B cell (primary cell): ENCODE measurements at regions not wholly inside any gene's neighbourhood (a gene's known extent, or its start where the extent isn't known, plus 50 kb on each side); places are given as distances from the start of the nearest gene placed in this dataset.
"Not testable (repeated sequence)": the region's sequence is repeated elsewhere in the genome, so short reads cannot be mapped to it uniquely, and the experiment has no call there.

ENCODE experiments used
- ATAC-seq: fragments of 200-7000 bp; cut with Tn5 transposase; one replicate; pipeline ENCODE4 v1.10.0; 2021; ENCODE audit warnings: low read depth, mild to moderate bottlenecking, moderate number of reproducible peaks, moderate library complexity
- CTCF ChIA-PET: fragments of 350-600 bp; sonication (Branson Sonifier 250); formaldehyde crosslinking; loops from one replicate; lab custom pipeline; 2021; ENCODE audit warnings: antibody characterized with exemption, inconsistent platforms; lab: Charles Lee
- POLR2A ChIA-PET: fragments of 350-600 bp; sonication (Branson Sonifier 250); formaldehyde crosslinking; loops from one replicate; lab custom pipeline; 2021; ENCODE audit warnings: antibody characterized with exemption; lab: Charles Lee
- DNase-seq: peaks from one replicate; pipeline ENCODE4 v3.0.0; 2013
- H2AFZ ChIP-seq: 2 replicates; pipeline ENCODE4 v1.6.1; 2012; ENCODE audit warnings: mild to moderate bottlenecking, low read depth, low read length; ENCODE audit not compliant: insufficient read depth, poor library complexity, severe bottlenecking
- H3K27ac ChIP-seq, 2 donors: 1 replicate in 1 of 2; 2 replicates in 1 of 2; pipeline ENCODE4 v1.5.1; 2012 to 2013; ENCODE audit warnings: low read length in 2 of 2, mild to moderate bottlenecking in 2 of 2, moderate library complexity in 1 of 2
- H3K27me3 ChIP-seq, 4 experiments: fragments of 200-600 bp in 1 of 4; sonication (generic) in 1 of 4; replicated peaks in 1 of 4; 1 replicate in 2 of 4; 2 replicates in 2 of 4; pipeline versions ENCODE4 v1.6.1 to v1.7.0; 2013 to 2016; ENCODE audit warnings: low read length in 3 of 4, mild to moderate bottlenecking in 2 of 4, mixed read lengths in 1 of 4, moderate library complexity in 1 of 4; ENCODE audit not compliant: insufficient read depth in 4 of 4, control insufficient read depth in 3 of 4; ENCODE audit errors: control extremely low read depth in 1 of 4
- H3K36me3 ChIP-seq, 2 experiments: replicated peaks in 1 of 2; 1 replicate in 1 of 2; 2 replicates in 1 of 2; pipeline versions ENCODE4 v1.6.1 to v1.7.1; 2013; ENCODE audit warnings: low read length in 1 of 2; ENCODE audit not compliant: insufficient read depth in 2 of 2, control insufficient read depth in 1 of 2; ENCODE audit errors: control extremely low read depth in 1 of 2, extremely low read depth in 1 of 2
- H3K4me1 ChIP-seq, 2 donors: fragments of 200-600 bp in 1 of 2; sonication (generic) in 1 of 2; 1 replicate in 1 of 2; 2 replicates in 1 of 2; pipeline versions ENCODE4 v1.5.1 to v1.6.1; 2013 to 2017; ENCODE audit warnings: low read length in 2 of 2; ENCODE audit not compliant: control insufficient read depth in 2 of 2, insufficient read depth in 2 of 2
- H3K4me2 ChIP-seq: replicated peaks from 2 replicates; pipeline ENCODE3; 2012; ENCODE audit warnings: mild to moderate bottlenecking, low read depth, low read length; ENCODE audit not compliant: poor library complexity, severe bottlenecking
- H3K4me3 ChIP-seq, 5 experiments: fragments of 200-600 bp in 1 of 5; sonication (generic) in 1 of 5; 1 replicate in 3 of 5; 2 replicates in 2 of 5; pipeline versions ENCODE4 v1.5.1 to v1.7.0; 2011 to 2016; ENCODE audit warnings: low read length in 4 of 5, mild to moderate bottlenecking in 4 of 5, low read depth in 2 of 5, control low read depth in 1 of 5, moderate library complexity in 1 of 5; ENCODE audit not compliant: insufficient read depth in 1 of 5; ENCODE audit errors: control extremely low read depth in 1 of 5, extremely low read depth in 1 of 5
- H3K79me2 ChIP-seq: fragments of 200-600 bp; sonication (generic); one replicate; pipeline ENCODE4 v1.6.0; 2016; ENCODE audit warnings: low read length; ENCODE audit not compliant: control insufficient read depth, insufficient read depth
- H3K9ac ChIP-seq: fragments of 200-600 bp; sonication (generic); 2 replicates; pipeline ENCODE4 v1.6.1; 2017; ENCODE audit warnings: mild to moderate bottlenecking, low read length, moderate library complexity
- H3K9me3 ChIP-seq, 3 donors: one replicate each; pipeline versions ENCODE4 v1.6.1 to v1.7.1; 2013; ENCODE audit warnings: low read length in 2 of 3; ENCODE audit not compliant: control insufficient read depth in 2 of 3, insufficient read depth in 1 of 3; ENCODE audit errors: control extremely low read depth in 1 of 3
- H4K20me1 ChIP-seq: 2 replicates; pipeline ENCODE4 v1.6.0; 2012; ENCODE audit warnings: mild to moderate bottlenecking, low read length; ENCODE audit not compliant: insufficient read depth, control insufficient read depth, poor library complexity, severe bottlenecking
- H3K27ac Mint-ChIP-seq: one replicate; pipeline ENCODE4 v1.8.0; 2021; ENCODE audit warnings: mixed read lengths
- H3K27me3 Mint-ChIP-seq: one replicate; pipeline ENCODE4 v1.8.0; 2021; ENCODE audit warnings: mixed read lengths
- H3K4me1 Mint-ChIP-seq: one replicate; pipeline ENCODE4 v1.8.0; 2021; ENCODE audit warnings: mixed read lengths
- H3K4me3 Mint-ChIP-seq: one replicate; pipeline ENCODE4 v1.8.0; 2021; ENCODE audit warnings: mixed read lengths
- H3K9me3 Mint-ChIP-seq: one replicate; pipeline ENCODE4 v1.8.0; 2022; ENCODE audit warnings: mixed read lengths; ENCODE audit not compliant: insufficient read depth
- CTCF ChIP-seq: fragments of 200-600 bp; IDR thresholded peaks from one replicate; pipeline ENCODE4 v1.8.0; 2022; ENCODE audit warnings: antibody characterized with exemption, mild to moderate bottlenecking
- EZH2 ChIP-seq: IDR thresholded peaks from 2 replicates; pipeline ENCODE4 v1.6.1; 2012; ENCODE audit warnings: borderline replicate concordance, low read depth, mild to moderate bottlenecking, moderate library complexity, low read length; ENCODE audit not compliant: insufficient read depth, poor library complexity, severe bottlenecking
- WGBS: methylation state at CpG from one replicate; pipeline ENCODE4 v1.1.5; 2013; ENCODE audit warnings: missing lambda C conversion rate; ENCODE audit not compliant: insufficient coverage; 5-methylcytosine and 5-hydroxymethylcytosine counted together
- intact Hi-C: fragments of 100-400 bp; cut with micrococcal nuclease; formaldehyde crosslinking; loops from one replicate; pipeline ENCODE4 v1.10.0; 2022

DNA sequence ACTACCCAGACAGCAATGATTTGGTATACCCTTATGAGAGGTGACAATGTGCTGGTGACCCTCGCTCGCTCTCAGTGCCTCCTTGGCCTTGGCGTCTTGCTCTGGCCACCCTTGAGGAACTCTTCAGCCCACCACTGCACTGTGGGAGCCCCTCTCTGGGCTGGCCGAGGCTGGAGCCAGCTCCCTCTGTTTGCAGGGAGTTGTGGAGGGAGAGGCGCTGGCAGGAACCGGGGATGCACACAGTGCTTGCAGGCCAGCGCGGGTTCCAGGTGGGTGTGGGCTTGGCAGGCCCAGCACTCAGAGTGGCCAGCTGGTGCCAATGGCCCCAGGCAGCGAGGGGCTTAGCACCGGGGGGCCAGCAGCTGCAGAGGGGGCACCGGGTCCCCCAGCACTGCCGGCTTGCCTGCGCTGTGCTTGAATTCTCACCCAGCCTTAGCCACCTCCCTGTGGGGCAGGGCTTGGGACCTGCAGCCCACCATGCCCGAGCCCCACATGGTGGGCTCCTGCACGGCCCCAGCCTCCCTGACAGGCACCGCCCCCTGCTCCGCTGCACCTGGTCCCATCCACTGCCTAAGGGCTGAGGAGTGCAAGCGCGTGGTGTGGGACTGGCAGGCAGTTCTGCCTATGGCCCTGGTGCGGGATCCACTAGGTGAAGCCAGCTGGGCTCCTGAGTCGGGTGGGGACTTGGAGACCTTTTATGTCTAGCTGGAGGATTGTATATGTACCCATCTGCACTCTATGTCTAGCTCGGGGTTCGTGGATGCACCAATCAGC, 857.0 kb upstream of the IGFBP7 start:
- no peaks in the 10 kb centered on the region for H3K36me3 ChIP-seq
- DNase-seq (no peak), ATAC-seq (no peak)
- H2AFZ ChIP-seq = no peak overlapping the region
- ChIA-PET CTCF (no interaction called here), POLR2A (no interaction called here)
- no peaks in the 10 kb centered on the region for H3K4me1 Mint-ChIP-seq
- no peaks in the 10 kb centered on the region for H3K79me2 ChIP-seq
- no peak overlapping the region for H3K9ac ChIP-seq
- H3K4me1 ChIP-seq = no peaks in the 10 kb centered on the region
- no peak overlapping the region for H3K4me3 ChIP-seq
- H3K9me3 ChIP-seq = peaks cover 0 to 16% (median 0%) of the 10 kb centered on the region in 3 donors
- no peak overlapping the region for H3K4me3 Mint-ChIP-seq
- H3K9me3 Mint-ChIP-seq = peaks cover 2% of the 10 kb centered on the region
- intact Hi-C loops = no loop called here
- no peak overlapping the region for H3K4me2 ChIP-seq
- H4K20me1 ChIP-seq = no peaks in the 10 kb centered on the region
- no peaks in the 10 kb centered on the region for H3K27me3 ChIP-seq
- no peak overlapping the region for H3K27ac Mint-ChIP-seq
- TF ChIP-seq EZH2 = no peak
- no peak for TF ChIP-seq CTCF
- 87% methylated on average over 20 of the region's 23 CpGs for WGBS
- no peak overlapping the region for H3K27ac ChIP-seq
- no peaks in the 10 kb centered on the region for H3K27me3 Mint-ChIP-seq

DNA sequence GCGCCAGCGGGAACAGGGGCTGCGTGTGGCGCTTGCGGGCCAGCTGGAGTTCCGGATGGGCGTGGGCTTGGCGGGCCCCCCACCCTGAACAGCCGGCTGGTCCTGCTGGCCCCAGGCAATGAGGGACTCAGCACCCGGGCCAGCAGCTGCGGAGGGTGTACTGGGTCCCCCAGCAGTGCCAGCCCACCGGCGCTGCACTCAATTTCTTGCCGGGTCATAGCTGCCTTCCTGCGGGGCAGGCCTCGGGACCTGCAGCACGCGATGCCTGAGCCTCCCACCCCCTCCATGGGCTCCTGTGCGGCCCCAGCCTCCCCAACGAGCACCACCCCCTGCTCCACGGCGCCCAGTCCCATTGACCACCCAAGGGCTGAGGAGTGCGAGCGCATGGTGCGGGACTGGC, 855.2 kb upstream of the IGFBP7 start:
- H4K20me1 ChIP-seq, CTCF ChIA-PET, H3K27ac ChIP-seq, H3K36me3 ChIP-seq, H3K9me3 Mint-ChIP-seq, H3K4me2 ChIP-seq, H3K79me2 ChIP-seq, H2AFZ ChIP-seq, H3K27me3 ChIP-seq, H3K27me3 Mint-ChIP-seq, H3K9ac ChIP-seq, H3K4me3 ChIP-seq, ATAC-seq, H3K27ac Mint-ChIP-seq, H3K4me1 Mint-ChIP-seq, H3K4me3 Mint-ChIP-seq, DNase-seq, intact Hi-C loops, POLR2A ChIA-PET, H3K4me1 ChIP-seq: not testable (repeated sequence)
- peaks cover 0 to 16% (median 0%) of the 10 kb centered on the region in 3 donors for H3K9me3 ChIP-seq
- WGBS = 96% methylated on average over 17 of the region's 25 CpGs
